Fibroblast of pulmonary artery (primary cell): ENCODE measurements at regions not wholly inside any gene's neighbourhood (a gene's known extent, or its start where the extent isn't known, plus 50 kb on each side); places are given as distances from the start of the nearest gene placed in this dataset.
"Not testable (repeated sequence)": the region's sequence is repeated elsewhere in the genome, so short reads cannot be mapped to it uniquely, and the experiment has no call there.

ENCODE experiments used
- DNase-seq: peaks from one replicate; pipeline ENCODE4 v3.0.0-alpha.2; 2010; ENCODE audit warnings: low read depth
- H3K4me3 ChIP-seq: replicated peaks from 2 replicates; pipeline ENCODE4 v1.5.1; 2011; ENCODE audit warnings: low read depth, mild to moderate bottlenecking, control low read depth, low read length, moderate library complexity
- TF ChIP-seq, protein P1 (sequence below): IDR thresholded peaks from 2 replicates; pipeline ENCODE4 v1.5.1; 2011; ENCODE audit warnings: mild to moderate bottlenecking, control low read depth, low read length, inconsistent platforms; ENCODE audit errors: missing control alignments

DNA sequence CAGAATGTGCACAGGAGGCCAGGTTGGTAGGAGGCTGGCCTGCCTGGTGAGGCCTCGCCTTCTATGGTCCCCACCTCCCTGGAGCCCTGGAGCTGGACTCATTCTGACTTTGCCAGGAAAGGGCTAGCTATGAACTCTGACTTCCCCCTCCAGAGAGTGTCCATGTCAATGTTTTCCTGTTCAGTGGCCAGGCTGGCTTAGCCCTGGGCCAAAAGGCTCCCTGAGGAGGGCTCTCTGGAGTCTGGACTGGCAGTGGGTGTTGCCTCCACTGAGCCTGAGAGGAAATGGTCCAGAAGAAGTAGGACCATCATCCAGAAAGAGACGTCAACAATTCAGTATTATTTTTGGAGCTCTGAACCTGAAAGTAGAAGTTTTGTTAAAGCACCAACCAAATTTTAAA, 178.7 kb downstream of the CHIC2 start:
- no peak for DNase-seq
- TF ChIP-seq, protein P1, sequence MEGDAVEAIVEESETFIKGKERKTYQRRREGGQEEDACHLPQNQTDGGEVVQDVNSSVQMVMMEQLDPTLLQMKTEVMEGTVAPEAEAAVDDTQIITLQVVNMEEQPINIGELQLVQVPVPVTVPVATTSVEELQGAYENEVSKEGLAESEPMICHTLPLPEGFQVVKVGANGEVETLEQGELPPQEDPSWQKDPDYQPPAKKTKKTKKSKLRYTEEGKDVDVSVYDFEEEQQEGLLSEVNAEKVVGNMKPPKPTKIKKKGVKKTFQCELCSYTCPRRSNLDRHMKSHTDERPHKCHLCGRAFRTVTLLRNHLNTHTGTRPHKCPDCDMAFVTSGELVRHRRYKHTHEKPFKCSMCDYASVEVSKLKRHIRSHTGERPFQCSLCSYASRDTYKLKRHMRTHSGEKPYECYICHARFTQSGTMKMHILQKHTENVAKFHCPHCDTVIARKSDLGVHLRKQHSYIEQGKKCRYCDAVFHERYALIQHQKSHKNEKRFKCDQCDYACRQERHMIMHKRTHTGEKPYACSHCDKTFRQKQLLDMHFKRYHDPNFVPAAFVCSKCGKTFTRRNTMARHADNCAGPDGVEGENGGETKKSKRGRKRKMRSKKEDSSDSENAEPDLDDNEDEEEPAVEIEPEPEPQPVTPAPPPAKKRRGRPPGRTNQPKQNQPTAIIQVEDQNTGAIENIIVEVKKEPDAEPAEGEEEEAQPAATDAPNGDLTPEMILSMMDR, result no peak
- no peak overlapping the region for H3K4me3 ChIP-seq

DNA sequence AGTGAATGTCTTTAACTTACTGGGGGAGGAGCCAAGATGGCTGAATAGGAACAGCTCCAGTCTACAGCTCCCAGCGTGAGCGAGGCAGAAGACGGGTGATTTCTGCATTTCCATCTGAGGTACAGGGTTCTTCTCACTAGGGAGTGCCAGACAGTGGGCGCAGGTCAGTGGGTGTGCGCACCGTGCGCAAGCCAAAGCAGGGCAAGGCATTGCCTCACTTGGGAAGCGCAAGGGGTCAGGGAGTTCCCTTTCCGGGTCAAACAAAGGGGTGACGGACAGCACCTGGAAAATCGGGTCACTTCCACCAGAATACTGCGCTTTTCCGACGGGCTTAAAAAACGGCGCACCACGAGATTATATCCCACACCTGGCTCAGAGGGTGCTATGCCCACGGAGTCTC, 187.3 kb downstream of the CHIC2 start:
- H3K4me3 ChIP-seq, DNase-seq: not testable (repeated sequence)

DNA sequence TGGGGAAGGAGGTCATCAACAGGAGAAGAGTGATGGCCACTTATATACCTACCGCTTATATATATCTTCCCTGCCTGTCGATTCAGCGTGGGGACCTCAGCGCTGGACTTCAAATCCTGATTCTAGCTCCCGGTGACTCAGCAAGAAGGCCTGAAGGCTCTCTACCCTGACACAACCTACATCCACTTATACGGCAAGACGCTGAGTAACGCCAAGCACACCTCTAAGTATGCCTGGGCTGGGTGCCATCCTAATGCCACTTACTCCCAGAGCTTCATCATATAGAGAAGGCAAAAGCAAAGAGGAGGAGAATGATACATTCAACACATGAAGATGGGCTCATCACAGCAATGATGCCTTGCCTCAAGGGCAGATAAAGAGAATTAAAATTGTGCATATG, 198.3 kb downstream of the CHIC2 start:
- TF ChIP-seq, protein P1, result no peak
- no peak overlapping the region for H3K4me3 ChIP-seq
- no peak for DNase-seq

DNA sequence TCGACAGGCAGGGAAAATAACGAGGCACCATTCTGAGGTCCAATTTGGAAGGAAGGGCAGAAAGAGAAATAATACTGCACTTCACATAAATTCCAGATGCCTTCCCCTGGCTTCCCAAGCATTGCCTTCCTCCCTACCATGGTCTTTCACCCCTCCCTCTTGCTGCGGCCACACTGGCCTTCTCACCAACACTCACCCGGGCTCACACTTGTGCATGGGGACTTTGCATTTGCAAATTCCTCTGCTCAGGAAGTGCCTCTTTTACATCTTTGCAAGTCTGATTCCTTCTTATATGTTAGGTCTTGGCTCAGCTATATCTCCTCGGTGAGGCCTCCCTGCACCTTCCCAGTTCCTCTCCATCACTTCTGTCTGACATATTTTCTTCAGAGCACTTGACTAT, 199.4 kb downstream of the CHIC2 start:
- TF ChIP-seq, protein P1, result no peak
- H3K4me3 ChIP-seq, result no peak overlapping the region
- no peak for DNase-seq

DNA sequence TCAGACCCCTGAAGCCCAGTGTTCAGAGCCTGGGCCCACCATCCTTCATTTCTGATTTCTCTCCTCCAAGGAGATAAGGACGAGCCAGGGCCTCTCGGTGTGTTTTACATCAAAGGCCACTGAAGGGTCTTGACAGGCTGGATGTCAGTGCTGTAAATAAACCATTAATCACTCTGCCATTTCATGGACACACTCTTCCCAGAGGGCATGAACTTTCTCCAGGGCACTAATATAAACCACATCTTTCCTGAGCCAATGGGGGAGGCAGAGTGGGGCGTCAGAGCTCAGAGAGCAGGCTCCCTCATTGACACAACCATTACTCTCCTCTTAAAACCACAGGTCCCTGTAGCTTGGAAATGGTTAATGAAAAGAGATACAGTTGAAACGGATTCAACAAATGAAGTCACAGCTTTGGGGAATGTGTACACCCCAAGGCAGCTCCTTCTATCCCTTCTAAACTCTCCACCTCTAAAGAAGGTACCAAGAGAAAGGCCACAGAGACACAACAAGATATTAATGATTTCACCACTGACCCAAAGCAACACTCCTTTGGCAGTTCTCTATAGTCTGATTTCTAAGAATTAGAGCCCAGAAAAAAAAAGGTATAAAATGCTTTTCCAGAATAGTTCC, 200.6 kb downstream of the CHIC2 start:
- DNase-seq, result no peak
- no peak overlapping the region for H3K4me3 ChIP-seq
- TF ChIP-seq, protein P1, result no peak

DNA sequence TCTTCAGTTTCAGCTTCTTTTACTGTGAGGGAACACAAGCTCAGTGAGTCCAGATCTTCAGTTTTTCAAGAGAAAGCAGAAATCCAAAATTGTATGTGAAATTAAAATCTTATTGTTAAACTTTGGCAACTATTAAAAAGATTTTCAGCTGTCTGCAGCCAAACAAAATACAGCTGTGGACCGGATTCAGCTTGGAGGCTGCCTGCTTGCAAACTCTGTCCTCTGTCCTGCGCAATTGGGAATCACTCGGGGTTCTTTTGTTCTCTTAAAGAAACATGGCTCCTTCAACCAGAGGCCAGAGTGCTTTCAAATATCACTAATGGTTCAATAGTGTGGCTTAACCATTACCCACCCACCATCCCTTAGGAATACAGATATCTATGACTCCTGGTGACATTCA, 201.2 kb downstream of the CHIC2 start:
- no peak overlapping the region for H3K4me3 ChIP-seq
- TF ChIP-seq, protein P1, result no peak
- peak; percentile 63 for DNase-seq

DNA sequence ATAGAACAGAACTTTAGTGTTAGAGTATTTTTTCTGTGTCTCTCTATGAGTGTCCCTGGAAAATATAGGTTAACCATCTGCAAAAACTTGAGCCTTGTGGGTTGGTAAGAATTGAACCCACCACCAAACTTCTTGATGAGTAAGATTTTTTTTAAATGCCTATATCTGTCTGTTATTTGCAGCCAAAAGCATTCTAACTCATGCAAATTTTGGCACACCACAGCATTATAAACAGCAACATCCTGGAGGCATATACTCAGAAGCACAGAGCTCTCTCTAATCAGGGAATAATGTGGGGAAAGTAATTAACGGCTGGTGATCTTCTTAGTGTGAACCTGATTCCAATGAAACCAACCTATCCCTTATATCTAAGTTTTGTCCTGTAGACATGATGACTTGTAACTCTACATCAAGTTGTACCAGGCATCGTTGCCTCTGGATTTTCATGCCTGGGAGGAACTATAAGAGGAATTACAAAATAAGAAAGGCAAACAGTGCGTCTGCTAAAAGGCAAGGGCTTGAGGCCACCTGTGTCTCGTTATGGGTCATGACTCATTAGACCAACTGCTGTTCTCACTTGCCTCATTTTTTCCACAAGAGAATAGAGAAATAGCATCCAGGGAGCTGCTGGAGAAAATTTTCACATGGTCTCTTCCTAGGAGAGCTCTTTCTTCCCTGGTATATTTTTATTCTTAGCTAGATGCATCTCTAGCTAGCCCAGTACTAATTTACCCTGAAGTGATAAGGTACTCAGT, 202.4 kb downstream of the CHIC2 start:
- H3K4me3 ChIP-seq, result no peak overlapping the region
- peak; percentile 89 for DNase-seq
- TF ChIP-seq, protein P1, result no peak
